HEK293 (cell line): ENCODE measurements at regions not wholly inside any gene's neighbourhood (a gene's known extent, or its start where the extent isn't known, plus 50 kb on each side); places are given as distances from the start of the nearest gene placed in this dataset.
A peak's percentile ranks its signal among the peaks of the same experiment; 100 is the strongest.

Source experiments
- CTCF ChIA-PET: fragments of 350-600 bp; formaldehyde crosslinking; extraction: SDS; loops from one replicate; lab custom pipeline; 2021; ENCODE audit warnings: antibody characterized with exemption; lab: Yijun Ruan, JAX
- POLR2A ChIA-PET: fragments of 300-600 bp; formaldehyde crosslinking; extraction: SDS; loops from one replicate; lab custom pipeline; 2020; ENCODE audit warnings: antibody characterized with exemption, inconsistent platforms; lab: Yijun Ruan, JAX
- H3K27ac ChIP-seq: fragments of 200-500 bp; sonication (Bioruptor generic); 2 replicates; pipeline ENCODE4 v1.5.1; 2014; ENCODE audit warnings: low read depth, low read length, control low read depth, inconsistent platforms; ENCODE audit errors: extremely low read depth
- H3K36me3 ChIP-seq, 2 experiments: fragments of 200-500 bp in 1 of 2; sonication (Bioruptor generic) in 1 of 2; 1 replicate in 1 of 2; 2 replicates in 1 of 2; pipeline ENCODE4 v1.5.1; 2014 to 2017; ENCODE audit warnings: inconsistent platforms in 2 of 2, low read length in 2 of 2; ENCODE audit not compliant: control insufficient read depth in 2 of 2, insufficient read depth in 1 of 2
- H3K4me1 ChIP-seq: fragments of 200-500 bp; sonication (Bioruptor generic); 2 replicates; pipeline ENCODE4 v1.5.1; 2014; ENCODE audit warnings: mild to moderate bottlenecking, low read length, inconsistent platforms; ENCODE audit not compliant: control insufficient read depth, insufficient read depth
- H3K4me3 ChIP-seq: 2 replicates; pipeline ENCODE4 v1.5.1; 2011; ENCODE audit warnings: low read depth, mild to moderate bottlenecking, control low read depth, low read length, moderate library complexity
- H3K9me3 ChIP-seq: fragments of 200-500 bp; sonication (Bioruptor generic); 2 replicates; pipeline ENCODE4 v1.5.1; 2014; ENCODE audit warnings: low read depth, low read length, inconsistent platforms; ENCODE audit not compliant: control insufficient read depth, insufficient read depth
- BCL11A ChIP-seq: fragments of 450-650 bp; formaldehyde crosslinking; IDR thresholded peaks from 2 replicates; pipeline ENCODE4 v1.5.1; 2016; ENCODE audit warnings: low read depth, missing biosample characterization, missing genetic modification characterization
- EGR2 ChIP-seq: fragments of 450-650 bp; formaldehyde crosslinking; IDR thresholded peaks from 2 replicates; pipeline ENCODE4 v1.5.1; 2016; ENCODE audit warnings: low read depth, missing biosample characterization, missing genetic modification characterization
- FEZF1 ChIP-seq: fragments of 450-650 bp; formaldehyde crosslinking; IDR thresholded peaks from 2 replicates; pipeline ENCODE4 v1.5.1; 2016; ENCODE audit warnings: missing biosample characterization, missing genetic modification characterization
- GLIS1 ChIP-seq: fragments of 450-650 bp; formaldehyde crosslinking; IDR thresholded peaks from 2 replicates; pipeline ENCODE4 v1.5.1; 2016; ENCODE audit warnings: missing biosample characterization, missing genetic modification characterization
- HOXD13 ChIP-seq: sonication (generic); formaldehyde crosslinking; IDR thresholded peaks from 2 replicates; pipeline ENCODE4 v1.8.0; 2022; ENCODE audit warnings: missing genetic modification reagents, borderline replicate concordance
- KLF16 ChIP-seq: fragments of 450-650 bp; formaldehyde crosslinking; IDR thresholded peaks from 2 replicates; pipeline ENCODE4 v1.5.1; 2017; ENCODE audit warnings: missing biosample characterization, missing genetic modification characterization
- PRDM6 ChIP-seq: fragments of 450-650 bp; formaldehyde crosslinking; IDR thresholded peaks from 2 replicates; pipeline ENCODE4 v1.5.1; 2017; ENCODE audit warnings: missing biosample characterization, missing genetic modification characterization
- REST ChIP-seq: fragments of 450-650 bp; formaldehyde crosslinking; IDR thresholded peaks from 2 replicates; pipeline ENCODE4 v1.5.1; 2016; ENCODE audit warnings: missing biosample characterization, missing genetic modification characterization
- SP7 ChIP-seq: fragments of 450-650 bp; formaldehyde crosslinking; IDR thresholded peaks from 2 replicates; pipeline ENCODE4 v1.5.1; 2016; ENCODE audit warnings: missing biosample characterization, missing genetic modification characterization
- ZBTB20 ChIP-seq: fragments of 450-650 bp; formaldehyde crosslinking; IDR thresholded peaks from 2 replicates; pipeline ENCODE4 v1.5.1; 2016; ENCODE audit warnings: missing biosample characterization, missing genetic modification characterization
- ZBTB44 ChIP-seq: fragments of 450-650 bp; IDR thresholded peaks from 2 replicates; pipeline ENCODE4 v1.5.1; 2018; ENCODE audit warnings: missing biosample characterization, mild to moderate bottlenecking, missing genetic modification characterization
- ZBTB48 ChIP-seq: fragments of 450-650 bp; formaldehyde crosslinking; IDR thresholded peaks from 2 replicates; pipeline ENCODE4 v1.5.1; 2016; ENCODE audit warnings: missing biosample characterization, missing genetic modification characterization
- ZNF19 ChIP-seq: fragments of 450-650 bp; formaldehyde crosslinking; IDR thresholded peaks from 2 replicates; pipeline ENCODE4; 2016; ENCODE audit warnings: missing biosample characterization, missing genetic modification characterization, low read depth
- ZNF202 ChIP-seq: fragments of 450-650 bp; formaldehyde crosslinking; IDR thresholded peaks from 2 replicates; pipeline ENCODE4 v1.5.1; 2016; ENCODE audit warnings: missing biosample characterization, missing genetic modification characterization, borderline replicate concordance
- ZNF266 ChIP-seq: fragments of 450-650 bp; formaldehyde crosslinking; IDR thresholded peaks from 2 replicates; pipeline ENCODE4 v1.5.1; 2016; ENCODE audit warnings: missing biosample characterization, missing genetic modification characterization, low read depth
- ZNF302 ChIP-seq: fragments of 450-650 bp; formaldehyde crosslinking; IDR thresholded peaks from 2 replicates; pipeline ENCODE4 v1.5.1; 2016; ENCODE audit warnings: missing biosample characterization, missing genetic modification characterization, low read depth
- ZNF362 ChIP-seq: fragments of 450-650 bp; formaldehyde crosslinking; IDR thresholded peaks from 2 replicates; pipeline ENCODE4 v1.5.1; 2016; ENCODE audit warnings: missing biosample characterization, missing genetic modification characterization
- ZNF488 ChIP-seq: fragments of 450-650 bp; formaldehyde crosslinking; IDR thresholded peaks from 2 replicates; pipeline ENCODE4 v1.5.1; 2016; ENCODE audit warnings: missing biosample characterization, missing genetic modification characterization
- ZNF626 ChIP-seq: fragments of 450-650 bp; sonication (Bioruptor Pico); formaldehyde crosslinking; IDR thresholded peaks from 2 replicates; pipeline ENCODE4 v1.5.1; 2018; ENCODE audit warnings: missing biosample characterization, missing genetic modification characterization, inconsistent platforms
- ZNF654 ChIP-seq: fragments of 450-650 bp; formaldehyde crosslinking; IDR thresholded peaks from 2 replicates; pipeline ENCODE4 v1.5.1; 2016; ENCODE audit warnings: low read depth, missing biosample characterization, missing genetic modification characterization
- ZNF777 ChIP-seq: fragments of 450-650 bp; formaldehyde crosslinking; IDR thresholded peaks from 2 replicates; pipeline ENCODE4 v1.5.1; 2017; ENCODE audit warnings: missing biosample characterization, missing genetic modification characterization, borderline replicate concordance

GRCh38 chr2:41791523-41791922 is 256.3 kb upstream of the PKDCC start:
- CTCF ChIA-PET = interaction anchor here (0.6 kb wide), 1 partner anchor 351 kb away, joined by 3 read pairs; no protein-coding TSS in a partner anchor
- Histone ChIP-seq H3K4me1 (no peaks in the 10 kb centered on the region), H3K36me3 (no peaks in the 10 kb centered on the region), H3K4me3 (no peak overlapping the region), H3K27ac (no peak overlapping the region), H3K9me3 (no peaks in the 10 kb centered on the region)
- POLR2A ChIA-PET = no interaction called here
- no peak for TF ChIP-seq FEZF1 (tag by site-specific recombination)
- TF ChIP-seq REST (tag by site-specific recombination) = peak; percentile 96

GRCh38 chr2:41803361-41803760 is 244.5 kb upstream of the PKDCC start:
- H3K9me3 ChIP-seq = no peaks in the 10 kb centered on the region
- no peak overlapping the region for H3K4me3 ChIP-seq
- no peak for TF ChIP-seq ZBTB44 (tag by site-specific recombination)
- no peak for TF ChIP-seq ZNF654 (tag by site-specific recombination)
- no peak for TF ChIP-seq SP7 (tag by site-specific recombination)
- TF ChIP-seq ZBTB48 (tag by site-specific recombination) = no peak
- no peak for TF ChIP-seq ZNF626 (tag by site-specific recombination)
- no peak for TF ChIP-seq GLIS1 (tag by site-specific recombination)
- no peak for TF ChIP-seq ZNF202
- TF ChIP-seq BCL11A (tag by site-specific recombination) = no peak
- TF ChIP-seq KLF16 (tag by site-specific recombination) = no peak
- no peak for TF ChIP-seq HOXD13
- TF ChIP-seq ZNF777 (tag by site-specific recombination) = no peak
- no peak overlapping the region for H3K27ac ChIP-seq
- no peaks in the 10 kb centered on the region for H3K4me1 ChIP-seq
- CTCF ChIA-PET = interaction anchor here (0.7 kb wide), 1 partner anchor 383 kb away, joined by 3 read pairs; no protein-coding TSS in a partner anchor
- POLR2A ChIA-PET = no interaction called here
- H3K36me3 ChIP-seq = no peaks in the 10 kb centered on the region

- ChIA-PET POLR2A (no interaction called here), CTCF (no interaction called here)
- Histone ChIP-seq H3K9me3 (no peaks in the 10 kb centered on the region), H3K27ac (no peak overlapping the region), H3K4me3 (no peak overlapping the region), H3K36me3 (no peaks in the 10 kb centered on the region), H3K4me1 (no peaks in the 10 kb centered on the region)
- no peak for TF ChIP-seq ZBTB20
- no peak for TF ChIP-seq ZNF266 (tag by site-specific recombination)
- no peak for TF ChIP-seq EGR2 (tag by site-specific recombination)
- no peak for TF ChIP-seq ZNF302 (tag by site-specific recombination)
- no peak for TF ChIP-seq ZNF488 (tag by site-specific recombination)
- TF ChIP-seq PRDM6 (tag by site-specific recombination) = no peak
- no peak for TF ChIP-seq ZNF19 (tag by site-specific recombination)
- TF ChIP-seq ZNF362 (tag by site-specific recombination) = no peak
Observed at GRCh38 chr2:41806286-41806685, 241.5 kb upstream of the PKDCC start.
